SK-N-SH (cell line): ENCODE measurements at regions not wholly inside any gene's neighbourhood (a gene's known extent, or its start where the extent isn't known, plus 50 kb on each side); places are given as distances from the start of the nearest gene placed in this dataset.

Source experiments
- CTCF ChIA-PET: fragments of 300-600, 350-600 bp; formaldehyde crosslinking; extraction: SDS; loops from one replicate; lab custom pipeline; 2021; lab: Yijun Ruan, JAX
- POLR2A ChIA-PET: fragments of 350-600 bp; sonication (Branson Sonifier 250); formaldehyde crosslinking; extraction: SDS; loops from one replicate; lab custom pipeline; 2020; ENCODE audit warnings: antibody characterized with exemption, inconsistent platforms; lab: Yijun Ruan, JAX
- DNase-seq: peaks from one replicate; pipeline ENCODE4 v3.0.0; 2012
- H2AFZ ChIP-seq: fragments of 200-600 bp; sonication (generic); 2 replicates; pipeline ENCODE4 v1.8.1; 2016; ENCODE audit warnings: antibody characterized with exemption, mild to moderate bottlenecking, low read depth
- H3F3A ChIP-seq: fragments of 200-600 bp; sonication (generic); replicated peaks from 2 replicates; pipeline ENCODE3; 2016; ENCODE audit warnings: antibody characterized with exemption, mild to moderate bottlenecking; ENCODE audit not compliant: insufficient read depth
- H3K27ac ChIP-seq, 2 experiments: fragments of 200-500 bp in 1 of 2; fragments of 200-600 bp in 1 of 2; sonication (Bioruptor generic) in 1 of 2; sonication (generic), shearing (Covaris generic) in 1 of 2; 2 replicates each; pipeline versions ENCODE4 v1.5.1 to v1.6.1; 2014 to 2016; ENCODE audit warnings: low read depth in 2 of 2, inconsistent platforms in 1 of 2, low read length in 1 of 2, mild to moderate bottlenecking in 1 of 2, mixed read lengths in 1 of 2
- H3K27me3 ChIP-seq: fragments of 200-600 bp; sonication (generic), shearing (Covaris generic); 2 replicates; pipeline ENCODE4 v1.6.1; 2016; ENCODE audit warnings: mixed run types; ENCODE audit not compliant: insufficient read depth
- H3K36me3 ChIP-seq, 2 experiments: fragments of 200-500 bp in 1 of 2; fragments of 200-600 bp in 1 of 2; sonication (Bioruptor generic) in 1 of 2; sonication (generic) in 1 of 2; replicated peaks in 1 of 2; 2 replicates each; pipeline versions ENCODE3 to v1.5.1; 2014 to 2016; ENCODE audit warnings: low read length in 1 of 2, mild to moderate bottlenecking in 1 of 2; ENCODE audit not compliant: insufficient read depth in 2 of 2, control insufficient read depth in 1 of 2
- H3K4me1 ChIP-seq, 2 experiments: fragments of 200-500 bp in 1 of 2; fragments of 200-600 bp in 1 of 2; sonication (Bioruptor generic) in 1 of 2; sonication (generic), shearing (Covaris generic) in 1 of 2; 2 replicates each; pipeline versions ENCODE4 v1.5.1 to v1.6.1; 2014 to 2016; ENCODE audit warnings: low read depth in 1 of 2, low read length in 1 of 2, mixed run types in 1 of 2; ENCODE audit not compliant: insufficient read depth in 2 of 2, control insufficient read depth in 1 of 2
- H3K4me2 ChIP-seq: fragments of 200-600 bp; sonication (generic), shearing (Covaris generic); 2 replicates; pipeline ENCODE4 v1.6.1; 2017; ENCODE audit warnings: mixed run types
- H3K4me3 ChIP-seq, 2 experiments: fragments of 200-500 bp in 1 of 2; fragments of 200-600 bp in 1 of 2; sonication (Bioruptor generic) in 1 of 2; sonication (generic), shearing (Covaris generic) in 1 of 2; 2 replicates each; pipeline versions ENCODE4 v1.5.1 to v1.8.1; 2014 to 2016; ENCODE audit warnings: low read depth in 2 of 2, inconsistent platforms in 1 of 2, low read length in 1 of 2, mild to moderate bottlenecking in 1 of 2, mixed read lengths in 1 of 2, moderate library complexity in 1 of 2
- H3K79me2 ChIP-seq: fragments of 200-600 bp; sonication (generic); 2 replicates; pipeline ENCODE4 v1.8.1; 2017; ENCODE audit warnings: mild to moderate bottlenecking; ENCODE audit not compliant: insufficient read depth
- H3K9ac ChIP-seq: fragments of 200-600 bp; sonication (generic); 2 replicates; pipeline ENCODE4 v1.6.1; 2017; ENCODE audit warnings: mixed run types
- H3K9me2 ChIP-seq: fragments of 200-600 bp; sonication (generic); 2 replicates; pipeline ENCODE4 v1.6.1; 2017; ENCODE audit warnings: mixed run types
- H3K9me3 ChIP-seq: fragments of 200-600 bp; sonication (generic); 2 replicates; pipeline ENCODE4 v1.6.1; 2017; ENCODE audit warnings: mixed run types, mild to moderate bottlenecking, moderate library complexity
- H4K20me1 ChIP-seq: fragments of 200-600 bp; sonication (generic); 2 replicates; pipeline ENCODE4 v1.6.1; 2017; ENCODE audit warnings: mild to moderate bottlenecking, mixed run types; ENCODE audit not compliant: insufficient read depth
- CHD2 ChIP-seq: fragments of 150-350 bp; IDR thresholded peaks from 2 replicates; pipeline ENCODE4 v1.6.1; 2018; ENCODE audit warnings: low read length; ENCODE audit not compliant: partially characterized antibody
- FOXJ3 ChIP-seq: sonication (generic); formaldehyde crosslinking; IDR thresholded peaks from 2 replicates; pipeline ENCODE4 v1.5.1; 2020; ENCODE audit warnings: mild to moderate bottlenecking, missing genetic modification reagents
- FOXM1 ChIP-seq: IDR thresholded peaks from 2 replicates; pipeline ENCODE4 v1.4.0; 2012; ENCODE audit warnings: low read depth, mild to moderate bottlenecking
- GABPA ChIP-seq: IDR thresholded peaks from 2 replicates; pipeline ENCODE4 v1.4.0; 2012; ENCODE audit warnings: low read depth, mild to moderate bottlenecking
- GATA2 ChIP-seq: sonication (generic); formaldehyde crosslinking; IDR thresholded peaks from 2 replicates; pipeline ENCODE4 v1.5.0; 2020; ENCODE audit warnings: mild to moderate bottlenecking, missing genetic modification reagents
- IRF3 ChIP-seq: fragments of 150-350 bp; IDR thresholded peaks from 2 replicates; pipeline ENCODE4 v1.6.1; 2016; ENCODE audit warnings: mild to moderate bottlenecking, low read depth, low read length
- JUND ChIP-seq: IDR thresholded peaks from 2 replicates; pipeline ENCODE4 v1.4.0; 2012
- MAX ChIP-seq: IDR thresholded peaks from 2 replicates; pipeline ENCODE4 v1.4.0; 2012; ENCODE audit warnings: low read depth
- MEF2A ChIP-seq: IDR thresholded peaks from 2 replicates; pipeline ENCODE4 v1.4.0; 2012; ENCODE audit warnings: low read depth, borderline replicate concordance
- MXI1 ChIP-seq: IDR thresholded peaks from 2 replicates; pipeline ENCODE4 v1.6.1; 2012; ENCODE audit warnings: mild to moderate bottlenecking, low read depth, low read length, improper control_type of control experiment
- POLR2AphosphoS5 ChIP-seq: IDR thresholded peaks from 2 replicates; pipeline ENCODE4 v1.6.1; 2012; ENCODE audit warnings: low read depth, low read length
- RAD21 ChIP-seq: IDR thresholded peaks from 2 replicates; pipeline ENCODE4 v1.6.1; 2012; ENCODE audit warnings: mild to moderate bottlenecking, low read length
- SMC3 ChIP-seq: IDR thresholded peaks from 2 replicates; pipeline ENCODE4 v1.6.1; 2012; ENCODE audit warnings: low read depth, low read length, improper control_type of control experiment
- TAF1 ChIP-seq: IDR thresholded peaks from 2 replicates; pipeline ENCODE4 v1.6.1; 2012; ENCODE audit warnings: low read depth, mild to moderate bottlenecking, low read length, moderate library complexity, borderline replicate concordance
- USF1 ChIP-seq: IDR thresholded peaks from 2 replicates; pipeline ENCODE4 v1.4.0; 2012; ENCODE audit warnings: low read depth, borderline replicate concordance
- USF2 ChIP-seq: fragments of 150-350 bp; IDR thresholded peaks from 2 replicates; pipeline ENCODE4 v1.6.1; 2017; ENCODE audit warnings: antibody characterized with exemption, low read length, low read depth, borderline replicate concordance
- YY1 ChIP-seq: IDR thresholded peaks from 2 replicates; pipeline ENCODE4 v1.4.0; 2012; ENCODE audit warnings: low read depth, mild to moderate bottlenecking
- ZBTB33 ChIP-seq: IDR thresholded peaks from 2 replicates; pipeline ENCODE4 v1.4.0; 2012; ENCODE audit warnings: low read depth, borderline replicate concordance
- WGBS: methylation state at CpG from one replicate; pipeline ENCODE4 v1.1.6; 2017; ENCODE audit warnings: low lambda C conversion rate; 5-methylcytosine and 5-hydroxymethylcytosine counted together

GRCh38 chr14:87231336-87232026, 761.5 kb downstream of the GALC start:
- POLR2A ChIA-PET: no interaction called here

More at GRCh38 chr14:87231336-87232026, 761.5 kb downstream of the GALC start:
- no peaks in the 10 kb centered on the region for H3K9me3 ChIP-seq
- WGBS: 0% methylated on average over 2 of the region's 3 CpGs
- H3K79me2 ChIP-seq: no peaks in the 10 kb centered on the region
- H3K36me3 ChIP-seq: no peaks in the 10 kb centered on the region
- H3K4me3 ChIP-seq: no peak overlapping the region
- H3K9ac ChIP-seq: no peak overlapping the region
- no peak overlapping the region for H3K27ac ChIP-seq
- no peaks in the 10 kb centered on the region for H3K4me1 ChIP-seq
- H3K4me2 ChIP-seq: no peak overlapping the region
- CTCF ChIA-PET: interaction anchor here (1.2 kb wide), 1 partner anchor 30 kb away, joined by 3 read pairs; no protein-coding TSS in a partner anchor
- H3K9me2 ChIP-seq: no peaks in the 10 kb centered on the region
- no peak for TF ChIP-seq IRF3
- no peak for TF ChIP-seq POLR2AphosphoS5
- TF ChIP-seq JUND: no peak
- TF ChIP-seq ZBTB33: no peak
- no peak for TF ChIP-seq GATA2 (CRISPR knock-in tag)
- no peak for TF ChIP-seq MXI1
- TF ChIP-seq RAD21: no peak
- no peak for TF ChIP-seq USF2
- TF ChIP-seq CHD2: no peak
- TF ChIP-seq MEF2A: no peak
- no peak for TF ChIP-seq USF1
- TF ChIP-seq FOXM1: no peak
- TF ChIP-seq SMC3: no peak
- no peak for TF ChIP-seq FOXJ3
- no peak for TF ChIP-seq GABPA
- no peak for TF ChIP-seq MAX
- TF ChIP-seq YY1: no peak
- TF ChIP-seq TAF1: no peak
- no peaks in the 10 kb centered on the region for H3K27me3 ChIP-seq
- no peaks in the 10 kb centered on the region for H4K20me1 ChIP-seq
- no peaks in the 10 kb centered on the region for H3F3A ChIP-seq
- H2AFZ ChIP-seq: no peak overlapping the region
- DNase-seq: no peak
